A549 (cell line): ENCODE measurements at regions not wholly inside any gene's neighbourhood (a gene's known extent, or its start where the extent isn't known, plus 50 kb on each side); places are given as distances from the start of the nearest gene placed in this dataset.

Source experiments
- BHLHE40 ChIP-seq: IDR thresholded peaks from 2 replicates; pipeline ENCODE4 v1.6.1; 2012; ENCODE audit warnings: low read depth, low read length, inconsistent platforms
- CEBPB ChIP-seq, 2 experiments: fragments of >200 bp in 1 of 2; sonication (Bioruptor Twin) in 1 of 2; formaldehyde crosslinking in 1 of 2; IDR thresholded peaks; 2 replicates each; pipeline ENCODE4 v1.6.1; 2012 to 2016
- CTCF ChIP-seq: fragments of >200 bp; sonication (Bioruptor Twin); formaldehyde crosslinking; IDR thresholded peaks from 3 replicates; pipeline ENCODE4 v1.5.1; 2016
- EP300 ChIP-seq, 2 experiments: fragments of >200 bp; sonication (Bioruptor Twin); formaldehyde crosslinking; IDR thresholded peaks; 2 replicates in 1 of 2; 3 replicates in 1 of 2; pipeline ENCODE4 v1.6.1; 2016 to 2017
- JUN ChIP-seq, 2 experiments: fragments of >200 bp; sonication (Bioruptor Twin); formaldehyde crosslinking; IDR thresholded peaks; 2 replicates in 1 of 2; 3 replicates in 1 of 2; pipeline ENCODE4 v1.6.1; 2016 to 2017
- MYC ChIP-seq: IDR thresholded peaks from 2 replicates; pipeline ENCODE4 v1.6.1; 2012; ENCODE audit warnings: mild to moderate bottlenecking, inconsistent platforms, low read length, improper control_type of control experiment, borderline replicate concordance
- POLR2A ChIP-seq: IDR thresholded peaks from 2 replicates; pipeline ENCODE4 v1.6.1; 2012; ENCODE audit warnings: mild to moderate bottlenecking, low read length
- ZC3H11A ChIP-seq: fragments of 450-650 bp; IDR thresholded peaks from 2 replicates; pipeline ENCODE4 v1.6.1; 2014; ENCODE audit warnings: antibody characterized with exemption, mild to moderate bottlenecking
- ZFP36 ChIP-seq: fragments of 450-650 bp; IDR thresholded peaks from 2 replicates; pipeline ENCODE4 v1.6.1; 2014; ENCODE audit warnings: borderline replicate concordance; ENCODE audit not compliant: partially characterized antibody

- TF ChIP-seq CTCF (no peak), ZC3H11A (no peak), BHLHE40 (no peak), CEBPB (IDR thresholded peaks at IDR 0.05) (no peak), POLR2A (no peak), JUN (IDR thresholded peaks at IDR 0.05) (no peak), ZFP36 (no peak), EP300 (IDR thresholded peaks at IDR 0.05) (no peak), MYC (no peak)
Observed at GRCh38 chr21:39054066-39054465, 129.2 kb downstream of the PSMG1 start.
